Endothelial cell of umbilical vein (primary cell): ENCODE measurements at regions not wholly inside any gene's neighbourhood (a gene's known extent, or its start where the extent isn't known, plus 50 kb on each side); places are given as distances from the start of the nearest gene placed in this dataset.

Experiments
- BruUV-seq: library from RNA; stranded (reverse); fragments of 400-500 nt; replicated peaks from 2 replicates; lab custom pipeline; 2021; lab: Mats Ljungman, UMichigan
- CTCF ChIA-PET: fragments of 300-600, 350-600 bp; sonication (Branson Sonifier 250); formaldehyde crosslinking; loops from one replicate; lab custom pipeline; 2021; ENCODE audit warnings: antibody characterized with exemption, inconsistent platforms; lab: Charles Lee
- POLR2A ChIA-PET: fragments of 300-600, 350-600 bp; sonication (Branson Sonifier 250); formaldehyde crosslinking; loops from one replicate; lab custom pipeline; 2021; ENCODE audit warnings: antibody characterized with exemption, inconsistent platforms; lab: Charles Lee
- DNase-seq: peaks from one replicate; pipeline ENCODE4 v3.0.0-alpha.2; 2011; ENCODE audit warnings: low read depth, low spot score
- FAIRE-seq: peaks from 2 replicates; lab custom pipeline; 2011; peaks lifted over from hg19 to GRCh38; lab: Jason Lieb, UNC
- H2AFZ ChIP-seq: 2 replicates; pipeline ENCODE4 v1.6.0; 2012; ENCODE audit warnings: low read depth, low read length, control low read depth, inconsistent platforms
- H3K27ac ChIP-seq: 2 replicates; pipeline ENCODE4 v1.5.1; 2011; ENCODE audit warnings: low read depth, mild to moderate bottlenecking, control low read depth, low read length, moderate library complexity; ENCODE audit not compliant: insufficient read depth
- H3K27me3 ChIP-seq, 2 experiments: 2 replicates each; pipeline versions ENCODE4 v1.6.0 to v1.6.1; 2011; ENCODE audit warnings: low read length in 2 of 2, mixed read lengths in 1 of 2; ENCODE audit not compliant: control insufficient read depth in 2 of 2, insufficient read depth in 2 of 2
- H3K36me3 ChIP-seq, 2 experiments: 2 replicates in 1 of 2; 3 replicates in 1 of 2; pipeline ENCODE4 v1.5.1; 2011; ENCODE audit warnings: low read length in 2 of 2, mild to moderate bottlenecking in 1 of 2, moderate library complexity in 1 of 2; ENCODE audit not compliant: control insufficient read depth in 2 of 2, insufficient read depth in 2 of 2; ENCODE audit errors: extremely low read depth in 1 of 2
- H3K4me1 ChIP-seq: 3 replicates; pipeline ENCODE4 v1.5.1; 2011; ENCODE audit warnings: mild to moderate bottlenecking, low read length; ENCODE audit not compliant: control insufficient read depth, insufficient read depth; ENCODE audit errors: extremely low read depth
- H3K4me2 ChIP-seq: 2 replicates; pipeline ENCODE4 v1.6.1; 2011; ENCODE audit warnings: low read length, control low read depth, mixed read lengths; ENCODE audit not compliant: insufficient read depth
- H3K4me3 ChIP-seq, 3 experiments: fragments of 200-600 bp in 1 of 3; sonication (generic), shearing (Covaris generic) in 1 of 3; replicated peaks in 1 of 3; 2 replicates each; pipeline ENCODE4 v1.5.1; 2011 to 2016; ENCODE audit warnings: control low read depth in 3 of 3, low read length in 3 of 3, mild to moderate bottlenecking in 2 of 3, inconsistent platforms in 1 of 3, low read depth in 1 of 3, moderate library complexity in 1 of 3; ENCODE audit not compliant: insufficient read depth in 1 of 3
- H3K79me2 ChIP-seq: 2 replicates; pipeline ENCODE4 v1.6.0; 2012; ENCODE audit warnings: low read length, inconsistent platforms; ENCODE audit not compliant: control insufficient read depth, insufficient read depth
- H3K9ac ChIP-seq: replicated peaks from 2 replicates; pipeline ENCODE3; 2011; ENCODE audit warnings: low read length, control low read depth; ENCODE audit not compliant: insufficient read depth; ENCODE audit errors: extremely low read depth
- H3K9me1 ChIP-seq: replicated peaks from 3 replicates; pipeline ENCODE4 v1.6.0; 2011; ENCODE audit warnings: mild to moderate bottlenecking, low read length; ENCODE audit not compliant: control insufficient read depth, insufficient read depth; ENCODE audit errors: extremely low read depth
- H3K9me3 ChIP-seq: replicated peaks from 2 replicates; pipeline ENCODE4 v1.5.1; 2012; ENCODE audit warnings: low read length, inconsistent platforms; ENCODE audit not compliant: control insufficient read depth, insufficient read depth
- H4K20me1 ChIP-seq: replicated peaks from 2 replicates; pipeline ENCODE3; 2011; ENCODE audit warnings: mild to moderate bottlenecking, low read length; ENCODE audit not compliant: control insufficient read depth, insufficient read depth; ENCODE audit errors: extremely low read depth
- EZH2 ChIP-seq: IDR thresholded peaks from 2 replicates; pipeline ENCODE4 v1.6.1; 2012; ENCODE audit warnings: borderline replicate concordance, low read depth, mild to moderate bottlenecking, moderate library complexity, low read length, inconsistent platforms; ENCODE audit not compliant: severe bottlenecking
- FOS ChIP-seq: IDR thresholded peaks from 2 replicates; pipeline ENCODE4 v1.6.1; 2011; ENCODE audit warnings: mild to moderate bottlenecking, low read length, moderate library complexity, borderline replicate concordance; ENCODE audit not compliant: insufficient read depth
- GATA2 ChIP-seq: IDR thresholded peaks from 2 replicates; pipeline ENCODE4 v1.7.0; 2011; ENCODE audit warnings: low read depth, mild to moderate bottlenecking, moderate library complexity, mixed read lengths, low read length; ENCODE audit not compliant: insufficient read length, insufficient read depth
- JUN ChIP-seq: IDR thresholded peaks from 2 replicates; pipeline ENCODE4 v1.6.1; 2011; ENCODE audit warnings: borderline replicate concordance, low read depth; ENCODE audit not compliant: insufficient read length, insufficient read depth
- MYC ChIP-seq: IDR thresholded peaks from one replicate; pipeline ENCODE4 v1.6.1; 2011; ENCODE audit warnings: mild to moderate bottlenecking, low read depth, low read length
- POLR2A ChIP-seq: IDR thresholded peaks from 2 replicates; pipeline ENCODE4 v1.6.1; 2012; ENCODE audit warnings: low read depth, mild to moderate bottlenecking, control low read depth, low read length
- POLR2AphosphoS5 ChIP-seq: IDR thresholded peaks from 2 replicates; pipeline ENCODE4 v1.6.1; 2012; ENCODE audit warnings: low read depth, mild to moderate bottlenecking, control low read depth, low read length, moderate library complexity; ENCODE audit not compliant: insufficient read depth
- dilution Hi-C: fragments of 300-500 bp; cut with MboI; formaldehyde crosslinking; loops from one replicate; pipeline ENCODE4 v1.15.0; 2019; ENCODE audit warnings: low sequenced_read_pairs; ENCODE audit not compliant: extremely low pct_ligation_motif_present
- intact Hi-C: fragments of 100-400 bp; cut with micrococcal nuclease; formaldehyde crosslinking; loops from one replicate; pipeline ENCODE4 v1.10.0; 2022
- TF ChIP-seq, protein P1 (sequence below): IDR thresholded peaks from 2 replicates; pipeline ENCODE4 v1.6.1; 2011; ENCODE audit not compliant: insufficient read depth, insufficient read length
- TF ChIP-seq, protein P2 (sequence below), 2 donors: IDR thresholded peaks; 1 replicate in 1 of 2; 2 replicates in 1 of 2; pipeline ENCODE4 v1.5.1; 2011; ENCODE audit warnings: low read length in 2 of 2, mild to moderate bottlenecking in 2 of 2, moderate library complexity in 2 of 2, control low read depth in 1 of 2, inconsistent platforms in 1 of 2, low read depth in 1 of 2; ENCODE audit not compliant: insufficient read depth in 1 of 2; ENCODE audit errors: extremely low read depth in 1 of 2

DNA sequence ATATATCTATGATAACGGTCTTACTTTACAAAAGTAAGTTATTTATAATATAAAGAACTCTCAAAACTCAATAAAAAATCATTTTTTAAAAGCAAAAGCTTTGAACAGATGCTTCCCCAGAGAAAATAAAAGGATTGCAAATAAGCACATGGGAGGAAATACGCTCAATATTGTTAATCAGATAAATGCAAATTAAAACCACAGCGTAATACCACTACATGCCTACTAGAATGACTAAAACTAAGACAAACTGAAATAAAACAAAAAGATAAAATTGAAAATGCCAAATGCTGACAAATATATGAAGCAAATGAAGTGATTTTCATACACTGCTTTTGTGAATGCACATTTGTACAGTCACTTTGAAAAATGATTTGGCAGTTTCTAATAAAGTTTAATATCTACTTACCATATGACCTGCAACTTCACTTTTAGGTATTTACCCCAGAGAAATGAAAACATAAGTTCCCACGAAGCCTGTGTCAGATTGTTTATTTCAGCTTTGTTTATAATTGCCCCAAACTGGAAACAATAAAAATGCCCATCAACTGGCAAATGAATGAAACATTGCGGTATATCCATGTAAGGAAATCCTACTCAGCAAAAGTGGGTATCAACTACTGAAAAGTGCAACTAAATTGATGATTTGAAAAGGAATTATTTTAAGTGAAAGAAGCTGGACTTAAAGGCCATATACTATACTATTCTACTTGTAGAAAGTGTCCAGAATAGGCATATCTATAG, 1072.4 kb downstream of the TMTC2 start:
- no peak for DNase-seq
- Histone ChIP-seq H3K9ac (no peak overlapping the region), H2AFZ (no peak overlapping the region), H3K36me3 (no peaks in the 10 kb centered on the region), H3K4me3 (no peak overlapping the region), H3K9me3 (no peaks in the 10 kb centered on the region), H4K20me1 (no peaks in the 10 kb centered on the region), H3K27me3 (no peaks in the 10 kb centered on the region), H3K79me2 (no peaks in the 10 kb centered on the region), H3K4me1 (no peaks in the 10 kb centered on the region), H3K27ac (no peak overlapping the region), H3K9me1 (no peaks in the 10 kb centered on the region), H3K4me2 (no peak overlapping the region)
- FAIRE-seq: no peak
- ChIA-PET CTCF (no interaction called here), POLR2A (no interaction called here)
- dilution Hi-C loops (no loop called here), intact Hi-C loops (no loop called here)
- no TSS peak for BruUV-seq
- TF ChIP-seq EZH2 (no peak), MYC (no peak), POLR2AphosphoS5 (no peak), FOS (no peak), GATA2 (no peak), JUN (no peak), POLR2A (no peak)
- TF ChIP-seq, protein P1, sequence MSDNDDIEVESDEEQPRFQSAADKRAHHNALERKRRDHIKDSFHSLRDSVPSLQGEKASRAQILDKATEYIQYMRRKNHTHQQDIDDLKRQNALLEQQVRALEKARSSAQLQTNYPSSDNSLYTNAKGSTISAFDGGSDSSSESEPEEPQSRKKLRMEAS: no peak
- TF ChIP-seq, protein P2, sequence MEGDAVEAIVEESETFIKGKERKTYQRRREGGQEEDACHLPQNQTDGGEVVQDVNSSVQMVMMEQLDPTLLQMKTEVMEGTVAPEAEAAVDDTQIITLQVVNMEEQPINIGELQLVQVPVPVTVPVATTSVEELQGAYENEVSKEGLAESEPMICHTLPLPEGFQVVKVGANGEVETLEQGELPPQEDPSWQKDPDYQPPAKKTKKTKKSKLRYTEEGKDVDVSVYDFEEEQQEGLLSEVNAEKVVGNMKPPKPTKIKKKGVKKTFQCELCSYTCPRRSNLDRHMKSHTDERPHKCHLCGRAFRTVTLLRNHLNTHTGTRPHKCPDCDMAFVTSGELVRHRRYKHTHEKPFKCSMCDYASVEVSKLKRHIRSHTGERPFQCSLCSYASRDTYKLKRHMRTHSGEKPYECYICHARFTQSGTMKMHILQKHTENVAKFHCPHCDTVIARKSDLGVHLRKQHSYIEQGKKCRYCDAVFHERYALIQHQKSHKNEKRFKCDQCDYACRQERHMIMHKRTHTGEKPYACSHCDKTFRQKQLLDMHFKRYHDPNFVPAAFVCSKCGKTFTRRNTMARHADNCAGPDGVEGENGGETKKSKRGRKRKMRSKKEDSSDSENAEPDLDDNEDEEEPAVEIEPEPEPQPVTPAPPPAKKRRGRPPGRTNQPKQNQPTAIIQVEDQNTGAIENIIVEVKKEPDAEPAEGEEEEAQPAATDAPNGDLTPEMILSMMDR (IDR thresholded peaks at IDR 0.05; ENCODE audit: extremely low read depth in 1 of 2, insufficient read depth in 1 of 2, low read depth in 1 of 2, low read length in 2 of 2): no peak
